ENCODE measurements at regions not wholly inside any gene's neighbourhood (a gene's known extent, or its start where the extent isn't known, plus 50 kb on each side); places are given as distances from the start of the nearest gene placed in this dataset.

DNA sequence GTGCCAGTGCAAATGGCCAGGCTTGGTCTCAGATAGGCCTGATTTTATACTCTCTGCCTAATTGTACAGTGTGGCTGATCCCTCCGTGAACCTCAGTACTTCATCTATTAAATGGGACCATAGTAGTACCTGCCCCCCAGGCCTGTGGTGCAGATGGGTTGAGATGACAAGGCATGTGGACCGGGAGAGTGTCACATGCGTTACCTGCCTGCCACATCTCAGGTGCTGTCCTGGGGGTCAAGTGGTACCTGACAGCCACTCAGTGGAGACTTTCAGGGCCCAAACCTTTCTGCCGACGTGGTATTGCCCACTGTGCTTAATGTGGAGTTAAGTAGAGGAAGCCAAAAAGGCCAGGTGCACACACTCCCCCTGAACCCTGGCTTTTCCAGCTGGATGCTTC lies 197.3 kb downstream of the FOXD2 start (continued):
- TF ChIP-seq, protein P1, sequence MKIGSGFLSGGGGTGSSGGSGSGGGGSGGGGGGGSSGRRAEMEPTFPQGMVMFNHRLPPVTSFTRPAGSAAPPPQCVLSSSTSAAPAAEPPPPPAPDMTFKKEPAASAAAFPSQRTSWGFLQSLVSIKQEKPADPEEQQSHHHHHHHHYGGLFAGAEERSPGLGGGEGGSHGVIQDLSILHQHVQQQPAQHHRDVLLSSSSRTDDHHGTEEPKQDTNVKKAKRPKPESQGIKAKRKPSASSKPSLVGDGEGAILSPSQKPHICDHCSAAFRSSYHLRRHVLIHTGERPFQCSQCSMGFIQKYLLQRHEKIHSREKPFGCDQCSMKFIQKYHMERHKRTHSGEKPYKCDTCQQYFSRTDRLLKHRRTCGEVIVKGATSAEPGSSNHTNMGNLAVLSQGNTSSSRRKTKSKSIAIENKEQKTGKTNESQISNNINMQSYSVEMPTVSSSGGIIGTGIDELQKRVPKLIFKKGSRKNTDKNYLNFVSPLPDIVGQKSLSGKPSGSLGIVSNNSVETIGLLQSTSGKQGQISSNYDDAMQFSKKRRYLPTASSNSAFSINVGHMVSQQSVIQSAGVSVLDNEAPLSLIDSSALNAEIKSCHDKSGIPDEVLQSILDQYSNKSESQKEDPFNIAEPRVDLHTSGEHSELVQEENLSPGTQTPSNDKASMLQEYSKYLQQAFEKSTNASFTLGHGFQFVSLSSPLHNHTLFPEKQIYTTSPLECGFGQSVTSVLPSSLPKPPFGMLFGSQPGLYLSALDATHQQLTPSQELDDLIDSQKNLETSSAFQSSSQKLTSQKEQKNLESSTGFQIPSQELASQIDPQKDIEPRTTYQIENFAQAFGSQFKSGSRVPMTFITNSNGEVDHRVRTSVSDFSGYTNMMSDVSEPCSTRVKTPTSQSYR (CRISPR knock-in tag; IDR thresholded peaks at IDR 0.05) = no peak
- TF ChIP-seq ZNF138 (CRISPR knock-in tag; conservative IDR thresholded peaks at IDR 0.05) (no peak), JUN (CRISPR knock-in tag; IDR thresholded peaks at IDR 0.05) (no peak), FOXP1 (CRISPR knock-in tag; IDR thresholded peaks at IDR 0.05; ENCODE audit: borderline replicate concordance) (no peak), ZBTB21 (CRISPR knock-in tag; IDR thresholded peaks at IDR 0.05; ENCODE audit: borderline replicate concordance) (no peak), ESRRA (CRISPR knock-in tag; IDR thresholded peaks at IDR 0.05; ENCODE audit: borderline replicate concordance) (no peak), FOXK1 (CRISPR knock-in tag; IDR thresholded peaks at IDR 0.05) (no peak), NFE2L1 (CRISPR knock-in tag; IDR thresholded peaks at IDR 0.05) (no peak)
- TF ChIP-seq, protein P2, sequence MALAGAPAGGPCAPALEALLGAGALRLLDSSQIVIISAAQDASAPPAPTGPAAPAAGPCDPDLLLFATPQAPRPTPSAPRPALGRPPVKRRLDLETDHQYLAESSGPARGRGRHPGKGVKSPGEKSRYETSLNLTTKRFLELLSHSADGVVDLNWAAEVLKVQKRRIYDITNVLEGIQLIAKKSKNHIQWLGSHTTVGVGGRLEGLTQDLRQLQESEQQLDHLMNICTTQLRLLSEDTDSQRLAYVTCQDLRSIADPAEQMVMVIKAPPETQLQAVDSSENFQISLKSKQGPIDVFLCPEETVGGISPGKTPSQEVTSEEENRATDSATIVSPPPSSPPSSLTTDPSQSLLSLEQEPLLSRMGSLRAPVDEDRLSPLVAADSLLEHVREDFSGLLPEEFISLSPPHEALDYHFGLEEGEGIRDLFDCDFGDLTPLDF (CRISPR knock-in tag; IDR thresholded peaks at IDR 0.05) = no peak
- TF ChIP-seq, protein P3, sequence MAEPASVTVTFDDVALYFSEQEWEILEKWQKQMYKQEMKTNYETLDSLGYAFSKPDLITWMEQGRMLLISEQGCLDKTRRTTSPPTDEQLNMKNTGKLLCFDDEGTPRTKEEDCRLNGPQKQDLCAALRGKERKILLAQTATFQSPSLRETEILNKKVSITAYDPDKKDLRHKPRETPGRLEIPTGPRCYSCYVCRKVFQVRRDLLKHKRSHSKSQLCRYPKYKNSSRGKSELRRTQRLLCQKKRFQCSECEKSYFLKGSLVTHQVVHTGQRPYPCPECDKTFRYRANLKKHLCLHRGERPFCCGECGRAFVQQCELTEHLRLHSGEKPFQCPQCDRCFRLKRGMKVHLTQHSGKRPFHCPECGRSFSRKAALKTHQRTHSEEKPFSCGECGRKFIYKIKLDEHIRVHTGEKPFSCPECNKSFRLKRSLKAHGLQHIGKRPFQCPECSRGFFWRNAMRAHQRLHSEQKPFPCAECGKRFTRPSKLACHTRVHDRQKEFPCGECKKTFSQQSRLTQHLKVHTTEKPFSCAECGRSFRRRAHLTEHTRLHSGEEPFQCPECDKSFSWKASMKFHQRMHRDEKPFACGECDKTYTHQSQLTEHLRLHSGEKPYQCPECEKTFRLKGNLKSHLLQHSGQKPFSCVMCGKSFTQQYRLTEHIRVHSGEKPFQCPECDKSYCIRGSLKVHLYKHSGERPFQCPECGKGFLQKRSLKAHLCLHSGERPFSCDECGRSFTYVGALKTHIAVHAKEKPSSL (CRISPR knock-in tag; conservative IDR thresholded peaks at IDR 0.05) = no peak
- TF ChIP-seq, protein P4, sequence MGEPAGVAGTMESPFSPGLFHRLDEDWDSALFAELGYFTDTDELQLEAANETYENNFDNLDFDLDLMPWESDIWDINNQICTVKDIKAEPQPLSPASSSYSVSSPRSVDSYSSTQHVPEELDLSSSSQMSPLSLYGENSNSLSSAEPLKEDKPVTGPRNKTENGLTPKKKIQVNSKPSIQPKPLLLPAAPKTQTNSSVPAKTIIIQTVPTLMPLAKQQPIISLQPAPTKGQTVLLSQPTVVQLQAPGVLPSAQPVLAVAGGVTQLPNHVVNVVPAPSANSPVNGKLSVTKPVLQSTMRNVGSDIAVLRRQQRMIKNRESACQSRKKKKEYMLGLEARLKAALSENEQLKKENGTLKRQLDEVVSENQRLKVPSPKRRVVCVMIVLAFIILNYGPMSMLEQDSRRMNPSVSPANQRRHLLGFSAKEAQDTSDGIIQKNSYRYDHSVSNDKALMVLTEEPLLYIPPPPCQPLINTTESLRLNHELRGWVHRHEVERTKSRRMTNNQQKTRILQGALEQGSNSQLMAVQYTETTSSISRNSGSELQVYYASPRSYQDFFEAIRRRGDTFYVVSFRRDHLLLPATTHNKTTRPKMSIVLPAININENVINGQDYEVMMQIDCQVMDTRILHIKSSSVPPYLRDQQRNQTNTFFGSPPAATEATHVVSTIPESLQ (CRISPR knock-in tag; IDR thresholded peaks at IDR 0.05) = no peak

DNA sequence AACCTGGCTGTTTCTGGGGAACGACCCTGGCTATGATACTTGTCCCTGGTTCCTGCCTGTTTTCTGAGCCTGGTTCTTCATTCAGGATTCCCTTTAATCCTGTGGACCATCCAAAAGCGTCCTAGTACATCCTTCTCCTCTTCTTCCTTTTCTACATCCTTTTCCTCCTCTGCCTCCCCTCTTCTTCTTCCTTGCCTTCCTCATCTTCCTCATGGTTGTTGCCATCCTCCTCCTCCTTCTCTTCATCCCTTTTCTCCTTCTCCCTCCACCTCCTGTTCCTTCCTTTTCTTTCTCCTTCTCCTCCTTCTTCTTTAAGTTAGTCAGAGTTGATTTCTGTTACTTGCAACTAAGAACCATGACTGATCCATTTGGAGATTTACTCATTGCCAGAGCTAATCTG lies 197.8 kb downstream of the FOXD2 start:
- Mint-ChIP-seq H3K4me1 (peaks cover 7% of the 10 kb centered on the region), H3K4me3 (no peak overlapping the region), H3K9me3 (no peaks in the 10 kb centered on the region), H3K27ac (no peak overlapping the region), H3K27me3 (ENCODE audit: low read depth) (peaks cover 15% of the 10 kb centered on the region), H3K36me3 (no peaks in the 10 kb centered on the region)
- TF ChIP-seq, protein P5, sequence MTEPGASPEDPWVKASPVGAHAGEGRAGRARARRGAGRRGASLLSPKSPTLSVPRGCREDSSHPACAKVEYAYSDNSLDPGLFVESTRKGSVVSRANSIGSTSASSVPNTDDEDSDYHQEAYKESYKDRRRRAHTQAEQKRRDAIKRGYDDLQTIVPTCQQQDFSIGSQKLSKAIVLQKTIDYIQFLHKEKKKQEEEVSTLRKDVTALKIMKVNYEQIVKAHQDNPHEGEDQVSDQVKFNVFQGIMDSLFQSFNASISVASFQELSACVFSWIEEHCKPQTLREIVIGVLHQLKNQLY (CRISPR knock-in tag; IDR thresholded peaks at IDR 0.05) = no peak
- no peak for TF ChIP-seq ZNF263 (CRISPR knock-in tag; IDR thresholded peaks at IDR 0.05; ENCODE audit: low read depth)
- TF ChIP-seq ETV6 (CRISPR knock-in tag; IDR thresholded peaks at IDR 0.05) = no peak
- no peak for TF ChIP-seq TCF7 (CRISPR knock-in tag; IDR thresholded peaks at IDR 0.05; ENCODE audit: low read depth)
- TF ChIP-seq ZBTB21 (CRISPR knock-in tag; IDR thresholded peaks at IDR 0.05; ENCODE audit: borderline replicate concordance) = no peak
- TF ChIP-seq, protein P2 (CRISPR knock-in tag; IDR thresholded peaks at IDR 0.05) = no peak
- TF ChIP-seq NR3C1 (CRISPR knock-in tag; conservative IDR thresholded peaks at IDR 0.05; ENCODE audit: low read depth) = no peak
- no peak for ATAC-seq
- CTCF ChIA-PET = interaction anchor here (0.7 kb wide), 1 partner anchor 198 kb away, joined by 3 read pairs; no protein-coding TSS in a partner anchor
- no peak for DNase-seq (ENCODE audit: low spot score)
- POLR2A ChIA-PET = no interaction called here

Data from WTC11 (cell line).